ENCODE measurements at regions not wholly inside any gene's neighbourhood (a gene's known extent, or its start where the extent isn't known, plus 50 kb on each side); places are given as distances from the start of the nearest gene placed in this dataset.

DNA sequence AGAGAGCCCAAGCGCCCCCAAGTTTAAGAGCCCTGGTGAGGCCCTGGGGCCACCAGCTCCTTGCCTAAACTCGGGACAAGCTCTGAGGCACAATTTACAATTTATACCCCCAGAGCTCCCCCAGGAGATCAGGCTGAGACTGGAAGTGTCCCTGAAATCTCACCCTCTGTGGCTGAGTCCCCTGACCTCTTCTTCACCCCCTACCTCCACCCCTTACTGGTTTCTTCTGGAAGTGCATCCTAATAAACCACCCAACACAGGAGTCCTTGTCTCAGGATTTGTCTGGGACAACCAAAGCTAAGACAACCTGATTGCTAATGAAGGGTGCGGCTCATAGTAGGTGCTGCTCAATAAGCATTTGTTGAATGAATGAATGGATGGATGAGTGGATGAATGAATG, 206.4 kb downstream of the BCL11B start:
- CTCF ChIA-PET: no interaction called here
- no peak overlapping the region for H3K4me3 Mint-ChIP-seq
- no peak overlapping the region for H3K27ac Mint-ChIP-seq
- ATAC-seq (ENCODE audit: low read depth): no peak
- peaks cover 2% of the 10 kb centered on the region for H3K9me3 Mint-ChIP-seq
- DNase-seq: no peak
- H3K27me3 Mint-ChIP-seq: no peaks in the 10 kb centered on the region
- intact Hi-C loops (cut with micrococcal nuclease): no loop called here
- no peaks in the 10 kb centered on the region for H3K4me1 Mint-ChIP-seq
- H3K36me3 Mint-ChIP-seq (ENCODE audit: low read depth): no peaks in the 10 kb centered on the region
- POLR2A ChIA-PET: no interaction called here
- TF ChIP-seq, protein P1, sequence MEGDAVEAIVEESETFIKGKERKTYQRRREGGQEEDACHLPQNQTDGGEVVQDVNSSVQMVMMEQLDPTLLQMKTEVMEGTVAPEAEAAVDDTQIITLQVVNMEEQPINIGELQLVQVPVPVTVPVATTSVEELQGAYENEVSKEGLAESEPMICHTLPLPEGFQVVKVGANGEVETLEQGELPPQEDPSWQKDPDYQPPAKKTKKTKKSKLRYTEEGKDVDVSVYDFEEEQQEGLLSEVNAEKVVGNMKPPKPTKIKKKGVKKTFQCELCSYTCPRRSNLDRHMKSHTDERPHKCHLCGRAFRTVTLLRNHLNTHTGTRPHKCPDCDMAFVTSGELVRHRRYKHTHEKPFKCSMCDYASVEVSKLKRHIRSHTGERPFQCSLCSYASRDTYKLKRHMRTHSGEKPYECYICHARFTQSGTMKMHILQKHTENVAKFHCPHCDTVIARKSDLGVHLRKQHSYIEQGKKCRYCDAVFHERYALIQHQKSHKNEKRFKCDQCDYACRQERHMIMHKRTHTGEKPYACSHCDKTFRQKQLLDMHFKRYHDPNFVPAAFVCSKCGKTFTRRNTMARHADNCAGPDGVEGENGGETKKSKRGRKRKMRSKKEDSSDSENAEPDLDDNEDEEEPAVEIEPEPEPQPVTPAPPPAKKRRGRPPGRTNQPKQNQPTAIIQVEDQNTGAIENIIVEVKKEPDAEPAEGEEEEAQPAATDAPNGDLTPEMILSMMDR (IDR thresholded peaks at IDR 0.05): no peak

DNA sequence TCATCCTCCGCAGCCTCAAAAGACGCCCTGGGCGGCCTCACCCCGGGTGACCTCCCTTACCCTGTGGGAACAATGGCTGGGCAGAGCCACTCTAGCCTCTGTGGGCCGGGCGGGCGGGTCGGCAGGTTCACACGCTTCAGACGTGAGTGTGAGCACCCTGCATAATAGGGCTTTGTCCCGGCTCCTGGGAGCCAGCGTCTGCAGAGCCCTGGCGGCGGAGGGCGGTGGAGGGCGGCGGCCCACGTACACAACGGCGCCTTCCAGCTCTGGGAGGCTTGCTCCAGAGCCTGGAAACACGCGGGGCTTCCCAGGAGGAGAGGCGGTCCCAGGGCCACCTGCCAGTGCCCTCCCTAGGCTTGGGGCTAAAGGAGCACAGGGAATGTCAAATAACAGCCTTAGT, 205.6 kb downstream of the BCL11B start:
- Mint-ChIP-seq H3K36me3 (ENCODE audit: low read depth) (no peaks in the 10 kb centered on the region), H3K27me3 (no peaks in the 10 kb centered on the region), H3K9me3 (peaks cover 2% of the 10 kb centered on the region), H3K4me1 (no peaks in the 10 kb centered on the region), H3K4me3 (no peak overlapping the region), H3K27ac (no peak overlapping the region)
- intact Hi-C loops (cut with micrococcal nuclease): no loop called here
- ChIA-PET POLR2A (no interaction called here), CTCF (no interaction called here)
- TF ChIP-seq, protein P1 (IDR thresholded peaks at IDR 0.05): no peak
- ATAC-seq (ENCODE audit: low read depth): no peak
- DNase-seq: no peak

DNA sequence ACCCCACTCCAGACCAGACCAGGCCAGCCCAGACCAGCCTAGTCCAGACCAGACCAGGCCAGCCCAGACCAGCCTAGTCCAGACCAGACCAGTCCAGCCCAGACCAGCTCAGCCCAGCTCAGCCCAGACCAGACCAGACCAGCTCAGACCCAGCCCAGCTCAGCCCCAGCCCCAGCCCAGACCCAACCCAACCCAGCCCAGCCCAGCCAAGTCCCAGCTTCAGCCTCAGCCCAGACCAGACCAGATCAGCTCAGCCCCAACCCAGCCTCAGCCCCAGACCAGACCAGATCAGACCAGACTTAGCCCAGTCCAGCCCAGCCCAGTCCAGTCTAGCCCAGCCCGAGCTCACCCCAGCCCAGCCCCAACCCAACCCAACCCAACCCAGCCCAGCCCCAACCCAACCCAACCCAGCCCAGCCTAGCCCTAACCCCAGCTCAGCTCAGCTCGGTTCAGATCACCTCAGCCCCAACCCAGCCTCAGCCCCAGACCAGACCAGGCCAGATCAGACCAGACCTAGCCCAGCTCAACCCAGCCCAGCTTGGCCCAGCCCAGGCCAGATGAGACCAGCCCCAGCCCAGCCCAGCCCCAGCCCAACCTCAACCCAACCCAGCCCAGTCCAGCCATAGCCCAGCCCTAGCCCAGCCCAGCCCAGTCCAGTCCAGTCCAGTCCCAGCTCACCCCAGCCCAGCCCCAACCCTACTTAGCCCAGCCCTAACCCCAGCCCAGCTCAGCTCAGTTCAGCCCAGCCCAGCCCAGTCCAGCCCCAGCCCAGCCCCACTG, 204.7 kb downstream of the BCL11B start:
- Mint-ChIP-seq H3K4me1 (no peaks in the 10 kb centered on the region), H3K4me3 (no peak overlapping the region), H3K9me3 (peaks cover 2% of the 10 kb centered on the region), H3K36me3 (ENCODE audit: low read depth) (no peaks in the 10 kb centered on the region), H3K27ac (no peak overlapping the region), H3K27me3 (no peaks in the 10 kb centered on the region)
- DNase-seq: no peak
- TF ChIP-seq, protein P1 (IDR thresholded peaks at IDR 0.05): no peak
- ChIA-PET CTCF (no interaction called here), POLR2A (no interaction called here)
- no peak for ATAC-seq (ENCODE audit: low read depth)
- intact Hi-C loops (cut with micrococcal nuclease): no loop called here

DNA sequence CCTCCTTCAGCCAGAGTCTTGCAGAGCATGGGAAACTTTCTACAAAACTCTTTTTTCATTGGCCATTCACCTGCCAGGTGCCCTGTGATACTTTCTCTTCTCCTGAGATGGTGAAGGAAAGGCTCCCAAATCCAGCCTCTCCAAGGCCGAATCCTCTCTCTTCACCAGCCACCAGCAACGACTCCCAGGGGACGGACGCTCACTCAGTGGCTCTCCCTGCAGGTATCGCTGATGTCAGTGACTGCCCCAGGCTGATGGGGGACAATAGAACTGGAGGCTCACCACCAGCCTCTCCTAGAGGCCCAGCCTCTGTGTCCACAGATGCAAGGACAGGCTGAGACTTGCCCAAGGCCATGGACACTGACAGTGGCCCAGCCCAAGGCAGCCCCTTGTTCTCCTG, 204.1 kb downstream of the BCL11B start:
- no peak for ATAC-seq (ENCODE audit: low read depth)
- no peak overlapping the region for H3K27ac Mint-ChIP-seq
- H3K27me3 Mint-ChIP-seq: no peaks in the 10 kb centered on the region
- ChIA-PET POLR2A (no interaction called here), CTCF (no interaction called here)
- H3K36me3 Mint-ChIP-seq (ENCODE audit: low read depth): no peaks in the 10 kb centered on the region
- no peaks in the 10 kb centered on the region for H3K4me1 Mint-ChIP-seq
- TF ChIP-seq, protein P1 (IDR thresholded peaks at IDR 0.05): no peak
- intact Hi-C loops (cut with micrococcal nuclease): no loop called here
- peaks cover 2% of the 10 kb centered on the region for H3K9me3 Mint-ChIP-seq
- H3K4me3 Mint-ChIP-seq: no peak overlapping the region
- no peak for DNase-seq

DNA sequence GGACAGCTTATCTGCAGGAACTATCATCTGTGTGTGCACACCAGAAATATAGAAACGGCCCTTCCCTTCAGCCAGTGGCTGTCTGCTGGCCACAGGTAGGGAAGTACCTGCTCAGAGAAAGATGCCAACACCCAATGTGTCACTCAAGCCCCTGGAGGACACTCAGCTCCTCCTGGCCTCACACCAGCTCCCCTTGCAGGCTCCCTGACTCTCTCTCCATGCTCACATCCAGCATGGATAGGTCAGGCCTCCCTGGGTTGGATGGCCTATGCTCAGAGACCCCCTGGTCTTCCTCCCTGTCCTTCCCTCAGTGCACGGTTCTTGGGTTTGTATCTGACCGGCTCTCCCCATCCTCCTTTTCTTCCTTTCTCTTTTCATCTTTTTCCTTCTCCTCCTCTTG, 202.1 kb downstream of the BCL11B start:
- TF ChIP-seq, protein P1 (IDR thresholded peaks at IDR 0.05): no peak
- no peak for DNase-seq
- no peak overlapping the region for H3K27ac Mint-ChIP-seq
- peaks cover 2% of the 10 kb centered on the region for H3K9me3 Mint-ChIP-seq
- intact Hi-C loops (cut with micrococcal nuclease): no loop called here
- ATAC-seq (ENCODE audit: low read depth): no peak
- H3K36me3 Mint-ChIP-seq (ENCODE audit: low read depth): no peaks in the 10 kb centered on the region
- H3K4me3 Mint-ChIP-seq: no peak overlapping the region
- no peaks in the 10 kb centered on the region for H3K4me1 Mint-ChIP-seq
- H3K27me3 Mint-ChIP-seq: no peaks in the 10 kb centered on the region
- POLR2A ChIA-PET: no interaction called here
- CTCF ChIA-PET: no interaction called here

Measured in activated B cell treated with CpG ODN at 0.5 μM for 24 hours (primary cell).